Activated CD8-positive, alpha-beta T cell treated with anti-CD3 and anti-CD28 coated beads for 36 hours (primary cell): ENCODE measurements at regions not wholly inside any gene's neighbourhood (a gene's known extent, or its start where the extent isn't known, plus 50 kb on each side); places are given as distances from the start of the nearest gene placed in this dataset.
"Not testable (repeated sequence)": the region's sequence is repeated elsewhere in the genome, so short reads cannot be mapped to it uniquely, and the experiment has no call there.

Source experiments
- ATAC-seq: fragments of 200-7000 bp; cut with Tn5 transposase; one replicate; pipeline ENCODE4 v1.10.0; 2021; ENCODE audit warnings: mild to moderate bottlenecking, moderate library complexity
- CTCF ChIA-PET: fragments of 350-600 bp; sonication (Branson Sonifier 250); formaldehyde crosslinking; loops from one replicate; lab custom pipeline; 2021; ENCODE audit warnings: antibody characterized with exemption; lab: Charles Lee
- POLR2A ChIA-PET: fragments of 350-600 bp; sonication (Branson Sonifier 250); formaldehyde crosslinking; loops from one replicate; lab custom pipeline; 2021; ENCODE audit warnings: antibody characterized with exemption; lab: Charles Lee
- DNase-seq: peaks from one replicate; pipeline ENCODE4 v3.0.0-alpha.2; 2020
- H3K27ac Mint-ChIP-seq: one replicate; pipeline ENCODE4 v1.8.0; 2021; ENCODE audit warnings: mild to moderate bottlenecking, mixed read lengths
- H3K27me3 Mint-ChIP-seq: one replicate; pipeline ENCODE4 v1.8.0; 2021; ENCODE audit warnings: mixed read lengths
- H3K36me3 Mint-ChIP-seq: one replicate; pipeline ENCODE4 v1.8.0; 2021; ENCODE audit warnings: low read depth, mixed read lengths
- H3K4me1 Mint-ChIP-seq: one replicate; pipeline ENCODE4 v1.8.0; 2021; ENCODE audit warnings: low read depth, mixed read lengths
- H3K4me3 Mint-ChIP-seq: one replicate; pipeline ENCODE4 v1.8.0; 2021; ENCODE audit warnings: mild to moderate bottlenecking, moderate library complexity, mixed read lengths
- H3K9me3 Mint-ChIP-seq: one replicate; pipeline ENCODE4 v1.8.0; 2021; ENCODE audit warnings: mixed read lengths
- CTCF ChIP-seq: fragments of 200-600 bp; IDR thresholded peaks from one replicate; pipeline ENCODE4 v1.8.0; 2022; ENCODE audit warnings: antibody characterized with exemption, mild to moderate bottlenecking
- intact Hi-C: fragments of 100-400 bp; cut with micrococcal nuclease; formaldehyde crosslinking; loops from one replicate; pipeline ENCODE4 v1.10.0; 2022

- H3K36me3 Mint-ChIP-seq, intact Hi-C loops, H3K27me3 Mint-ChIP-seq, CTCF ChIA-PET, POLR2A ChIA-PET, DNase-seq, H3K4me3 Mint-ChIP-seq, H3K27ac Mint-ChIP-seq, H3K9me3 Mint-ChIP-seq, H3K4me1 Mint-ChIP-seq, ATAC-seq: not testable (repeated sequence)
Measured at GRCh38 chr11:49798206-49798837, 153.9 kb upstream of the OR4C13 start.

GRCh38 chr11:49817705-49818430 is 134.3 kb upstream of the OR4C13 start:
- DNase-seq, intact Hi-C loops, H3K36me3 Mint-ChIP-seq, H3K4me1 Mint-ChIP-seq, ATAC-seq, POLR2A ChIA-PET, CTCF ChIA-PET, H3K4me3 Mint-ChIP-seq, H3K9me3 Mint-ChIP-seq, H3K27ac Mint-ChIP-seq, H3K27me3 Mint-ChIP-seq: not testable (repeated sequence)

- CTCF ChIA-PET = not testable (repeated sequence)
Measured at GRCh38 chr11:49823188-49823587, 129.0 kb upstream of the OR4C13 start.

GRCh38 chr11:49850541-49850940 is 101.7 kb upstream of the OR4C13 start:
- H3K4me1 Mint-ChIP-seq = not testable (repeated sequence)

More at GRCh38 chr11:49823188-49823587, 129.0 kb upstream of the OR4C13 start:
- H3K4me1 Mint-ChIP-seq, H3K27ac Mint-ChIP-seq, H3K27me3 Mint-ChIP-seq, H3K9me3 Mint-ChIP-seq, H3K36me3 Mint-ChIP-seq, POLR2A ChIA-PET, ATAC-seq, DNase-seq, H3K4me3 Mint-ChIP-seq, intact Hi-C loops: not testable (repeated sequence)

GRCh38 chr11:49851511-49851910 is 100.7 kb upstream of the OR4C13 start:
- Mint-ChIP-seq H3K36me3 (no peaks in the 10 kb centered on the region), H3K9me3 (peaks cover 10% of the 10 kb centered on the region), H3K27me3 (no peaks in the 10 kb centered on the region), H3K4me1 (no peaks in the 10 kb centered on the region), H3K27ac (no peak overlapping the region), H3K4me3 (no peak overlapping the region)
- POLR2A ChIA-PET = no interaction called here
- no peak for TF ChIP-seq CTCF
- intact Hi-C loops = no loop called here
- CTCF ChIA-PET = no interaction called here
- no peak for ATAC-seq
- no peak for DNase-seq

More at GRCh38 chr11:49850541-49850940, 101.7 kb upstream of the OR4C13 start:
- DNase-seq, H3K27ac Mint-ChIP-seq, POLR2A ChIA-PET, H3K4me3 Mint-ChIP-seq, ATAC-seq, H3K36me3 Mint-ChIP-seq, intact Hi-C loops, H3K27me3 Mint-ChIP-seq, CTCF ChIA-PET: not testable (repeated sequence)
- H3K9me3 Mint-ChIP-seq = peaks cover 10% of the 10 kb centered on the region

GRCh38 chr11:49851971-49852389 is 100.2 kb upstream of the OR4C13 start:
- POLR2A ChIA-PET = no interaction called here
- Mint-ChIP-seq H3K4me1 (no peaks in the 10 kb centered on the region), H3K4me3 (no peak overlapping the region), H3K36me3 (no peaks in the 10 kb centered on the region), H3K27ac (no peak overlapping the region), H3K27me3 (no peaks in the 10 kb centered on the region), H3K9me3 (peaks cover 10% of the 10 kb centered on the region)
- CTCF ChIA-PET = no interaction called here
- intact Hi-C loops = no loop called here
- TF ChIP-seq CTCF = no peak
- ATAC-seq (no peak), DNase-seq (no peak)

GRCh38 chr11:49888875-49889274 is 63.3 kb upstream of the OR4C13 start:
- H3K9me3 Mint-ChIP-seq = peaks cover 10% of the 10 kb centered on the region
- ATAC-seq, H3K36me3 Mint-ChIP-seq, H3K27ac Mint-ChIP-seq, POLR2A ChIA-PET, intact Hi-C loops, H3K4me1 Mint-ChIP-seq, H3K27me3 Mint-ChIP-seq, CTCF ChIA-PET, DNase-seq, H3K4me3 Mint-ChIP-seq: not testable (repeated sequence)

GRCh38 chr11:49891910-49892671 is 60.1 kb upstream of the OR4C13 start:
- H3K36me3 Mint-ChIP-seq, H3K4me3 Mint-ChIP-seq, ATAC-seq, POLR2A ChIA-PET, intact Hi-C loops, H3K4me1 Mint-ChIP-seq, CTCF ChIA-PET, H3K27me3 Mint-ChIP-seq, H3K27ac Mint-ChIP-seq, DNase-seq: not testable (repeated sequence)
- H3K9me3 Mint-ChIP-seq = peaks cover 18% of the 10 kb centered on the region

GRCh38 chr11:49893442-49893841 is 58.7 kb upstream of the OR4C13 start:
- DNase-seq, ATAC-seq, H3K4me1 Mint-ChIP-seq, H3K27me3 Mint-ChIP-seq, H3K4me3 Mint-ChIP-seq, H3K36me3 Mint-ChIP-seq, H3K27ac Mint-ChIP-seq, POLR2A ChIA-PET, intact Hi-C loops, CTCF ChIA-PET: not testable (repeated sequence)
- peaks cover 28% of the 10 kb centered on the region for H3K9me3 Mint-ChIP-seq
